ENCODE measurements at regions not wholly inside any gene's neighbourhood (a gene's known extent, or its start where the extent isn't known, plus 50 kb on each side); places are given as distances from the start of the nearest gene placed in this dataset.

DNA sequence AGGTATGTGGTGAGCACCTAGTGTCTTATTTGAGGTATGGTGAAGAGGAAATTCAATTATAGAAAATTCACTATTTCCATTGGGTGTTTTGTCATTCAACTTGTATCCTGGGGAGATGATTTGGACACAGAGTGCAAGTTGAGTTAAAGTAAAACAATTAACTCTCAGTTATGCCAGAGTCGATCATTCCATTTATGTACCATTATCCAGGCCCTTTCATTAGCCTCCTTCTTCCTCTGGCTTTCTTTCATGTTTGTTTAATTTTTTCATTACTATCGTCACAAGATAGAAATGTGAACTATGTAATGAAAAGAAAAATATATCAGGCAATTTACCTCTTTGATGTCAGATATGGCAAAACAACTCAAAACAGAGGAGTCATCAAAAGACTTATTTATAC lies 1347.2 kb upstream of the NUDT12 start:
- Histone ChIP-seq H3K9me3 (ENCODE audit: control insufficient read depth in 4 of 4, low read length in 3 of 4) (no peaks in the 10 kb centered on the region), H3K27ac (ENCODE audit: low read depth in 1 of 2, low read length in 2 of 2) (no peak overlapping the region), H3K27me3 (ENCODE audit: control insufficient read depth in 4 of 4, insufficient read depth in 4 of 4, low read length in 3 of 4) (no peaks in the 10 kb centered on the region), H3K36me3 (ENCODE audit: control insufficient read depth in 4 of 4, insufficient read depth in 3 of 4, low read depth in 1 of 4, low read length in 3 of 4) (no peaks in the 10 kb centered on the region), H3K9ac (ENCODE audit: low read depth in 1 of 2, low read length in 2 of 2) (no peak overlapping the region), H3K4me3 (ENCODE audit: low read depth in 1 of 3, low read length in 3 of 3) (no peak overlapping the region), H3K4me1 (ENCODE audit: control insufficient read depth in 4 of 4, insufficient read depth in 4 of 4, low read length in 3 of 4) (no peaks in the 10 kb centered on the region)
- DNase-seq (ENCODE audit: low spot score), result no peak
- 70% methylated on average over 2 of the region's 2 CpGs for WGBS
- TF ChIP-seq RXRA (IDR thresholded peaks at IDR 0.05), result no peak
- TF ChIP-seq NR2F2 (IDR thresholded peaks at IDR 0.05), result no peak
- no peak for TF ChIP-seq FOXA1 (IDR thresholded peaks at IDR 0.05)
- no peak for TF ChIP-seq YY1 (IDR thresholded peaks at IDR 0.05)

DNA sequence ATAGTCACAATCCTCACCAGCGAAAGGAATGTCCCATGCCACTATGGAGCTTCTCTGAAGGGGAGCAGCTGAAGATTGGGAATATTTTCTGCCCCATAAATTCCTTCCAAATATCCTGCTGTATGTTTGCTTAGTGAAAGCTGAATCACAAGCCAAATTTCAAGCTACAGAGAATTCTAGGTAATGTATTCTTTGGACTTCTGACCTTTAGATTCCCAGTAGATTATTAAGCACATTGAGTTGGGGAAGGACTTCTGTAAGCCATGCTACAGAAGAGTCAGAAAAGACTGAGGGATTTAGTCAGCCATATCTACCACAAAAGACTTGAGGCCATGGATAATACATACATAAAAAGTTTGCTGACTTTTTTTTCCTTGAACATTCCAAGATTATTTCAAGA lies 1342.0 kb upstream of the NUDT12 start:
- Histone ChIP-seq H3K27ac (ENCODE audit: low read depth in 1 of 2, low read length in 2 of 2) (no peak overlapping the region), H3K36me3 (ENCODE audit: control insufficient read depth in 4 of 4, insufficient read depth in 3 of 4, low read depth in 1 of 4, low read length in 3 of 4) (no peaks in the 10 kb centered on the region), H3K27me3 (ENCODE audit: control insufficient read depth in 4 of 4, insufficient read depth in 4 of 4, low read length in 3 of 4) (no peaks in the 10 kb centered on the region), H3K9me3 (ENCODE audit: control insufficient read depth in 4 of 4, low read length in 3 of 4) (no peaks in the 10 kb centered on the region), H3K4me1 (ENCODE audit: control insufficient read depth in 4 of 4, insufficient read depth in 4 of 4, low read length in 3 of 4) (peaks cover 0 to 1% (median 0%) of the 10 kb centered on the region in 4 donors), H3K4me3 (ENCODE audit: low read depth in 1 of 3, low read length in 3 of 3) (no peak overlapping the region), H3K9ac (ENCODE audit: low read depth in 1 of 2, low read length in 2 of 2) (no peak overlapping the region)
- no peak for DNase-seq (ENCODE audit: low spot score)
- TF ChIP-seq JUND (IDR thresholded peaks at IDR 0.05) (no peak), YY1 (IDR thresholded peaks at IDR 0.05) (no peak), HNF4A (conservative IDR thresholded peaks at IDR 0.05) (peak in 1 of 2 donors; percentile 29)
- TF ChIP-seq, protein P1, sequence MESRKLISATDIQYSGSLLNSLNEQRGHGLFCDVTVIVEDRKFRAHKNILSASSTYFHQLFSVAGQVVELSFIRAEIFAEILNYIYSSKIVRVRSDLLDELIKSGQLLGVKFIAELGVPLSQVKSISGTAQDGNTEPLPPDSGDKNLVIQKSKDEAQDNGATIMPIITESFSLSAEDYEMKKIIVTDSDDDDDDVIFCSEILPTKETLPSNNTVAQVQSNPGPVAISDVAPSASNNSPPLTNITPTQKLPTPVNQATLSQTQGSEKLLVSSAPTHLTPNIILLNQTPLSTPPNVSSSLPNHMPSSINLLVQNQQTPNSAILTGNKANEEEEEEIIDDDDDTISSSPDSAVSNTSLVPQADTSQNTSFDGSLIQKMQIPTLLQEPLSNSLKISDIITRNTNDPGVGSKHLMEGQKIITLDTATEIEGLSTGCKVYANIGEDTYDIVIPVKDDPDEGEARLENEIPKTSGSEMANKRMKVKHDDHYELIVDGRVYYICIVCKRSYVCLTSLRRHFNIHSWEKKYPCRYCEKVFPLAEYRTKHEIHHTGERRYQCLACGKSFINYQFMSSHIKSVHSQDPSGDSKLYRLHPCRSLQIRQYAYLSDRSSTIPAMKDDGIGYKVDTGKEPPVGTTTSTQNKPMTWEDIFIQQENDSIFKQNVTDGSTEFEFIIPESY (IDR thresholded peaks at IDR 0.05), result no peak
- 90% methylated on average over 1 of the region's 1 CpG for WGBS

DNA sequence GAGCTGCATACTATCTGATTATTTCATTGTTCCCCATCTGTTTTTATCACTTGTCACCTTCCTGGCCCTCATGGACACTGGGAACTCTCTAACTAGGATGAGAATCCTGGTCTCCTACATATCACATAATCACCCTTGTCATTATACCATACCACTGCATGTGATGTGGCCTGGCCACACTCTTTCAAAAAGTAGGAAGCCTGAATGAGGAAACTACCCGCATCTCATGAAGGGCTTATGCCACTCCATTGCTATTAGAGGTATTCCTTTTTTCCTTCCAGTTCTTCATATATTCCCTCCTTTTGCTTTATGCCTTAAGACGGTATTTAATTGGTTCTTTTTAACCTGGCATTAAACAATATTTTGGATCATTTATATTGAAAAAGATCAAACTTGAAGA lies 1341.4 kb upstream of the NUDT12 start:
- no peak overlapping the region for H3K27ac ChIP-seq (ENCODE audit: low read depth in 1 of 2, low read length in 2 of 2)
- no peak for TF ChIP-seq EGR1 (IDR thresholded peaks at IDR 0.05; ENCODE audit: low read depth in 2 of 2)
- no peak for TF ChIP-seq NR2F2 (IDR thresholded peaks at IDR 0.05)
- TF ChIP-seq TAF1 (conservative IDR thresholded peaks at IDR 0.05), result no peak
- no peak for DNase-seq (ENCODE audit: low spot score)
- H3K9ac ChIP-seq (ENCODE audit: low read depth in 1 of 2, low read length in 2 of 2), result no peak overlapping the region
- no peak overlapping the region for H3K4me3 ChIP-seq (ENCODE audit: low read depth in 1 of 3, low read length in 3 of 3)
- H3K27me3 ChIP-seq (ENCODE audit: control insufficient read depth in 4 of 4, insufficient read depth in 4 of 4, low read length in 3 of 4), result no peaks in the 10 kb centered on the region
- no peaks in the 10 kb centered on the region for H3K9me3 ChIP-seq (ENCODE audit: control insufficient read depth in 4 of 4, low read length in 3 of 4)
- 62% methylated on average over 2 of the region's 2 CpGs for WGBS
- H3K4me1 ChIP-seq (ENCODE audit: control insufficient read depth in 4 of 4, insufficient read depth in 4 of 4, low read length in 3 of 4), result peaks cover 0 to 1% (median 0%) of the 10 kb centered on the region in 4 donors
- H3K36me3 ChIP-seq (ENCODE audit: control insufficient read depth in 4 of 4, insufficient read depth in 3 of 4, low read depth in 1 of 4, low read length in 3 of 4), result no peaks in the 10 kb centered on the region

DNA sequence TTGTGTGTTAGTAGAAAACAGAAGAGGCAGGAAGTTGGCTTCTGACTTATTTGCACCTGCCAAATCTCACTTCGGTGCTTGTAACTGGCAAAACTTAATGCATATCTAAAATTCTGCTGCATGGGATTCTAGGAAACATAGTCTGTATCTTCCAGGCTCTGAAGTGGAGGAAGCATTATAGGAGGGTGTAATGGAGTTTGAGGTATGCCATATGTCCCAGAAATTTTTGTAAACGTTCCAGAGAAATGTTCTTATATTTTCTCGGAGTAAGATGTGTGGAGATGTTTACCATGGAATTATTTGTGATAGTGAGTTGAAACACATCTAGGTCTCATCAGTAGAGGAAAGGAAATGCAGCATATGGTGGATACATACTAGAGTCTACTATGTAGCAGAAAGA lies 1329.0 kb upstream of the NUDT12 start:
- Histone ChIP-seq H3K9me3 (ENCODE audit: control insufficient read depth in 4 of 4, low read length in 3 of 4) (no peaks in the 10 kb centered on the region), H3K27ac (ENCODE audit: low read depth in 1 of 2, low read length in 2 of 2) (no peak overlapping the region), H3K4me3 (ENCODE audit: low read depth in 1 of 3, low read length in 3 of 3) (no peak overlapping the region), H3K27me3 (ENCODE audit: control insufficient read depth in 4 of 4, insufficient read depth in 4 of 4, low read length in 3 of 4) (no peaks in the 10 kb centered on the region), H3K9ac (ENCODE audit: low read depth in 1 of 2, low read length in 2 of 2) (no peak overlapping the region), H3K4me1 (ENCODE audit: control insufficient read depth in 4 of 4, insufficient read depth in 4 of 4, low read length in 3 of 4) (no peaks in the 10 kb centered on the region), H3K36me3 (ENCODE audit: control insufficient read depth in 4 of 4, insufficient read depth in 3 of 4, low read depth in 1 of 4, low read length in 3 of 4) (no peaks in the 10 kb centered on the region)
- DNase-seq (ENCODE audit: low spot score), result no peak
- 69% methylated on average over 3 of the region's 3 CpGs for WGBS
- TF ChIP-seq, protein P2, sequence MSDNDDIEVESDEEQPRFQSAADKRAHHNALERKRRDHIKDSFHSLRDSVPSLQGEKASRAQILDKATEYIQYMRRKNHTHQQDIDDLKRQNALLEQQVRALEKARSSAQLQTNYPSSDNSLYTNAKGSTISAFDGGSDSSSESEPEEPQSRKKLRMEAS (IDR thresholded peaks at IDR 0.05), result no peak
- TF ChIP-seq, protein P3, sequence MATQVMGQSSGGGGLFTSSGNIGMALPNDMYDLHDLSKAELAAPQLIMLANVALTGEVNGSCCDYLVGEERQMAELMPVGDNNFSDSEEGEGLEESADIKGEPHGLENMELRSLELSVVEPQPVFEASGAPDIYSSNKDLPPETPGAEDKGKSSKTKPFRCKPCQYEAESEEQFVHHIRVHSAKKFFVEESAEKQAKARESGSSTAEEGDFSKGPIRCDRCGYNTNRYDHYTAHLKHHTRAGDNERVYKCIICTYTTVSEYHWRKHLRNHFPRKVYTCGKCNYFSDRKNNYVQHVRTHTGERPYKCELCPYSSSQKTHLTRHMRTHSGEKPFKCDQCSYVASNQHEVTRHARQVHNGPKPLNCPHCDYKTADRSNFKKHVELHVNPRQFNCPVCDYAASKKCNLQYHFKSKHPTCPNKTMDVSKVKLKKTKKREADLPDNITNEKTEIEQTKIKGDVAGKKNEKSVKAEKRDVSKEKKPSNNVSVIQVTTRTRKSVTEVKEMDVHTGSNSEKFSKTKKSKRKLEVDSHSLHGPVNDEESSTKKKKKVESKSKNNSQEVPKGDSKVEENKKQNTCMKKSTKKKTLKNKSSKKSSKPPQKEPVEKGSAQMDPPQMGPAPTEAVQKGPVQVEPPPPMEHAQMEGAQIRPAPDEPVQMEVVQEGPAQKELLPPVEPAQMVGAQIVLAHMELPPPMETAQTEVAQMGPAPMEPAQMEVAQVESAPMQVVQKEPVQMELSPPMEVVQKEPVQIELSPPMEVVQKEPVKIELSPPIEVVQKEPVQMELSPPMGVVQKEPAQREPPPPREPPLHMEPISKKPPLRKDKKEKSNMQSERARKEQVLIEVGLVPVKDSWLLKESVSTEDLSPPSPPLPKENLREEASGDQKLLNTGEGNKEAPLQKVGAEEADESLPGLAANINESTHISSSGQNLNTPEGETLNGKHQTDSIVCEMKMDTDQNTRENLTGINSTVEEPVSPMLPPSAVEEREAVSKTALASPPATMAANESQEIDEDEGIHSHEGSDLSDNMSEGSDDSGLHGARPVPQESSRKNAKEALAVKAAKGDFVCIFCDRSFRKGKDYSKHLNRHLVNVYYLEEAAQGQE (IDR thresholded peaks at IDR 0.05), result no peak
- TF ChIP-seq HNF4A (conservative IDR thresholded peaks at IDR 0.05) (no peak), JUND (IDR thresholded peaks at IDR 0.05) (no peak), RAD21 (IDR thresholded peaks at IDR 0.05) (no peak), EGR1 (IDR thresholded peaks at IDR 0.05; ENCODE audit: low read depth in 2 of 2) (no peak), FOXA2 (IDR thresholded peaks at IDR 0.05) (no peak), TAF1 (conservative IDR thresholded peaks at IDR 0.05) (no peak), SP1 (IDR thresholded peaks at IDR 0.05) (no peak), FOXA1 (IDR thresholded peaks at IDR 0.05) (no peak), HNF4G (IDR thresholded peaks at IDR 0.05) (no peak)
- TF ChIP-seq, protein P4, sequence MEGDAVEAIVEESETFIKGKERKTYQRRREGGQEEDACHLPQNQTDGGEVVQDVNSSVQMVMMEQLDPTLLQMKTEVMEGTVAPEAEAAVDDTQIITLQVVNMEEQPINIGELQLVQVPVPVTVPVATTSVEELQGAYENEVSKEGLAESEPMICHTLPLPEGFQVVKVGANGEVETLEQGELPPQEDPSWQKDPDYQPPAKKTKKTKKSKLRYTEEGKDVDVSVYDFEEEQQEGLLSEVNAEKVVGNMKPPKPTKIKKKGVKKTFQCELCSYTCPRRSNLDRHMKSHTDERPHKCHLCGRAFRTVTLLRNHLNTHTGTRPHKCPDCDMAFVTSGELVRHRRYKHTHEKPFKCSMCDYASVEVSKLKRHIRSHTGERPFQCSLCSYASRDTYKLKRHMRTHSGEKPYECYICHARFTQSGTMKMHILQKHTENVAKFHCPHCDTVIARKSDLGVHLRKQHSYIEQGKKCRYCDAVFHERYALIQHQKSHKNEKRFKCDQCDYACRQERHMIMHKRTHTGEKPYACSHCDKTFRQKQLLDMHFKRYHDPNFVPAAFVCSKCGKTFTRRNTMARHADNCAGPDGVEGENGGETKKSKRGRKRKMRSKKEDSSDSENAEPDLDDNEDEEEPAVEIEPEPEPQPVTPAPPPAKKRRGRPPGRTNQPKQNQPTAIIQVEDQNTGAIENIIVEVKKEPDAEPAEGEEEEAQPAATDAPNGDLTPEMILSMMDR (IDR thresholded peaks at IDR 0.05; ENCODE audit: low read depth, low read length, missing input control), result no peak

Data from liver (tissue), 8 donors.